ENCODE measurements at regions not wholly inside any gene's neighbourhood (a gene's known extent, or its start where the extent isn't known, plus 50 kb on each side); places are given as distances from the start of the nearest gene placed in this dataset.

- TF ChIP-seq POLR2A (IDR thresholded peaks at IDR 0.05; ENCODE audit: low read length) = no peak
- TF ChIP-seq GATA1 (IDR thresholded peaks at IDR 0.05; ENCODE audit: low read depth, low read length) = no peak
Observed at GRCh38 chr15:72968531-72968922, 83.7 kb upstream of the NEO1 start.

Measured in erythroblast (primary cell).